NB4 (cell line): ENCODE measurements at regions not wholly inside any gene's neighbourhood (a gene's known extent, or its start where the extent isn't known, plus 50 kb on each side); places are given as distances from the start of the nearest gene placed in this dataset.

Experiments used
- DNase-seq: peaks from one replicate; pipeline ENCODE4 v3.0.0; 2010; ENCODE audit warnings: low read depth
- H3K4me3 ChIP-seq: one replicate; pipeline ENCODE4 v1.5.1; 2011; ENCODE audit warnings: mild to moderate bottlenecking, low read depth, low read length, moderate library complexity
- MYC ChIP-seq: IDR thresholded peaks from 2 replicates; pipeline ENCODE4 v1.6.1; 2011; ENCODE audit warnings: low read depth, low read length
- POLR2A ChIP-seq: IDR thresholded peaks from 2 replicates; pipeline ENCODE4 v1.6.1; 2011; ENCODE audit warnings: mild to moderate bottlenecking; ENCODE audit not compliant: insufficient read length; ENCODE audit errors: extremely low read depth
- TF ChIP-seq, protein P1 (sequence below): IDR thresholded peaks from one replicate; pipeline ENCODE4 v1.5.1; 2012; ENCODE audit warnings: low read depth, low read length
- TF ChIP-seq, protein P2 (sequence below): IDR thresholded peaks from 2 replicates; pipeline ENCODE4 v1.6.1; 2011; ENCODE audit warnings: low read depth, low read length

DNA sequence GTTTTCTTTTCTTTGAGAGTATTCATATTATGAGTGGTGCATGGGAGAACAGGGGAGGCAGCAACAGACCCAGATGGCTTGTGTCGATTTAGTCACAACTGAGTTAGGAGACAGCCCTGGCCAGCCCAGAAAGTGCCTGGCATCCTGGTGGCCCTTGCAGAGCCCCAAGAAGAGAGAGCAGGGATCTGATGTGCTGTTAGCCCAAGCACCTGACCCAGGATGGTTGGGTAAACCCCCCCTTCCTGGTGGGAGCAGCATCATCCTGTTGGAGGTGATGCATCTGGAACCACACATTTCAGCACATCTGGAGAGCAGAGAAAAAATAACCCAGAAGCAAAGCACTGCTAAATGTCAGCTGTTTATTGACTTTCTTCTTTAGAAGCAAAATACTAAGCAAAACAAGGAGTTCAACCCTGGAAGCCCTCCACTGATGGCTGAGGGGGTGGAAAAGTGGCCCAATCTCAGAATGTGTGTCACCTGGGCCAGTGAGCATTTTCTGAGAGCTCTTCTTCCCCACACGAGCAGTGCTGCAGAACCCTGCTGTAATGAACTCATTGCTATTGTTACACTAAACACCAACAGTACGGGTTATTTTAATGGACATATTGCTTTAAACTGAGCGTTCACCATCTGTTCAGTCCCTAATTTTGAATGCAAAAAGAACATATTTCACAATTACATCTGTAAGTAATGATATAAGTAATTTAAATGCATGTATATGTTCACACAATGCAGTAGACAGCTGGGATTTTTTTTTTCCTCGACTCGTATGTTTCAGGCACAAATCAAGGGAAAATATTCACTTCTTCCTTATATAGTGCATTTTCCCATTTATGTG lies 100.6 kb upstream of the SMIM21 start:
- DNase-seq, result no peak
- H3K4me3 ChIP-seq, result no peak overlapping the region
- TF ChIP-seq, protein P1, sequence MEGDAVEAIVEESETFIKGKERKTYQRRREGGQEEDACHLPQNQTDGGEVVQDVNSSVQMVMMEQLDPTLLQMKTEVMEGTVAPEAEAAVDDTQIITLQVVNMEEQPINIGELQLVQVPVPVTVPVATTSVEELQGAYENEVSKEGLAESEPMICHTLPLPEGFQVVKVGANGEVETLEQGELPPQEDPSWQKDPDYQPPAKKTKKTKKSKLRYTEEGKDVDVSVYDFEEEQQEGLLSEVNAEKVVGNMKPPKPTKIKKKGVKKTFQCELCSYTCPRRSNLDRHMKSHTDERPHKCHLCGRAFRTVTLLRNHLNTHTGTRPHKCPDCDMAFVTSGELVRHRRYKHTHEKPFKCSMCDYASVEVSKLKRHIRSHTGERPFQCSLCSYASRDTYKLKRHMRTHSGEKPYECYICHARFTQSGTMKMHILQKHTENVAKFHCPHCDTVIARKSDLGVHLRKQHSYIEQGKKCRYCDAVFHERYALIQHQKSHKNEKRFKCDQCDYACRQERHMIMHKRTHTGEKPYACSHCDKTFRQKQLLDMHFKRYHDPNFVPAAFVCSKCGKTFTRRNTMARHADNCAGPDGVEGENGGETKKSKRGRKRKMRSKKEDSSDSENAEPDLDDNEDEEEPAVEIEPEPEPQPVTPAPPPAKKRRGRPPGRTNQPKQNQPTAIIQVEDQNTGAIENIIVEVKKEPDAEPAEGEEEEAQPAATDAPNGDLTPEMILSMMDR, result no peak
- no peak for TF ChIP-seq POLR2A
- no peak for TF ChIP-seq MYC
- TF ChIP-seq, protein P2, sequence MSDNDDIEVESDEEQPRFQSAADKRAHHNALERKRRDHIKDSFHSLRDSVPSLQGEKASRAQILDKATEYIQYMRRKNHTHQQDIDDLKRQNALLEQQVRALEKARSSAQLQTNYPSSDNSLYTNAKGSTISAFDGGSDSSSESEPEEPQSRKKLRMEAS, result no peak

GRCh38 chr18:75526038-75526437 lies 98.5 kb upstream of the SMIM21 start:
- TF ChIP-seq, protein P1, result no peak
- TF ChIP-seq MYC (no peak), POLR2A (no peak)
- TF ChIP-seq, protein P2, result no peak
- no peak for DNase-seq
- no peak overlapping the region for H3K4me3 ChIP-seq

DNA sequence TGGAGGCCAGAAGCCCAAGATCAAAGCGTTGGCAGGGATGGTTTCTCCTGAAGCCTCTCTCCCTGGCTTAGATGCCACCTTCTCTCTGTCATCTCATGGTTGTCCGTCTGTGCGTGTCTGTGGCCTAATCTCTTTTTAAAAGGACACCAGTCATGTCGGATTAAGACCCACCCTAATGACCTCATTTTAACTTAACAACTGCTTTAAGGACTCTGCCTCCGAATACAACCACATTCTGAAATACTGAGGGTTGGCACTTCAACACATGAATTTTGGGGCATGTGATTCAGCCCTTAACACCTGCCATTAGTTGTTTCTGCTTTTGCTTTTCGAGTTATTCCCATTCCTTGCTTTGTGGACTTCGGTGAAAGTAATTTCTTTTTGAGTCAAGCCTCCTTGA lies 97.8 kb upstream of the SMIM21 start:
- no peak for DNase-seq
- no peak overlapping the region for H3K4me3 ChIP-seq
- TF ChIP-seq, protein P1, result no peak
- TF ChIP-seq MYC (no peak), POLR2A (no peak)
- TF ChIP-seq, protein P2, result no peak

GRCh38 chr18:75524841-75525240 lies 97.3 kb upstream of the SMIM21 start:
- H3K4me3 ChIP-seq, result no peak overlapping the region
- DNase-seq, result no peak
- TF ChIP-seq POLR2A (no peak), MYC (no peak)

DNA sequence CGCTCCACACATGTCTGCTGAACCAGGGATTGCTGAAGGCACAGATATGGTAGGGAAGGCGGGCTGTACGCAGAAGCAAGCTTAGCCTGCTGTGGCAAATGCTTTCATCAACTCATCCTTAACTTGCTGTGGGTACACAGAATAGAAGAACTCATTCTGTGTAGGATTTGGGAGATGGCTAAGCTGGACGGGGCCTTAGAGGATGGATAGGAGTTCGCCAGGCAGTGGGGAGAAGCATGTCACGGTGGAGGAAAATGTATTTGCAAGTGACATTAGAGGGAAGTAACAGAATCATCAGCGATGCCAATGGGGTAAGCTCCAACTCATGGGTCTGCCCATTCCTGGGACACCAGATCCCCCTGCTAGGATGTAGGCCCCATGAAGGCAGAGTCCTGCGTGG lies 96.7 kb upstream of the SMIM21 start:
- H3K4me3 ChIP-seq, result no peak overlapping the region
- no peak for DNase-seq
- TF ChIP-seq, protein P1, result no peak
- TF ChIP-seq POLR2A (no peak), MYC (no peak)
- TF ChIP-seq, protein P2, result no peak

GRCh38 chr18:75521816-75522215 lies 94.3 kb upstream of the SMIM21 start:
- TF ChIP-seq, protein P2, result no peak
- no peak for TF ChIP-seq MYC
- TF ChIP-seq, protein P1, result no peak
- TF ChIP-seq POLR2A, result no peak
- H3K4me3 ChIP-seq, result no peak overlapping the region
- DNase-seq, result no peak
